ENCODE measurements at regions not wholly inside any gene's neighbourhood (a gene's known extent, or its start where the extent isn't known, plus 50 kb on each side); places are given as distances from the start of the nearest gene placed in this dataset.

DNA sequence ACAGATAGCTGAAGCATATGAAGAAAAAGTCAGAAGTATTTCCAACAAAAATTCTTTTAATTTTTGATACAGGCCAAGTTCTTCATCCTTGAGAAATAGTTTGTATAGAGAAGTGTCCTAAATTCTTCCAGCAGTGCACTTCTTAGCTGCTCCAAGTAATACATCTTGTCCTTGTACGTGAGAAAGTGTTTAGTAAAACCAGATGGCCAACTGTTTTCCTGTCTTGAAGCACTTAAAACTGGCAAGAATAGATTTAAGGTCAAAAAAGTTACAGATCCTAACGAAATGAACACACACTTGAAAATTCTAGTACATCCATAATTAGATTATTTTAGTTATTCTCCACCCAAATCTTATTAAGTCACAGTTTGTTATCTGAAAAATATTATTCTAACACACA lies 52.2 kb upstream of the HSF2 start (continued):
- TF ChIP-seq SFPQ (IDR thresholded peaks at IDR 0.05; ENCODE audit: low read depth, low read length) = no peak
- TF ChIP-seq, protein P1, sequence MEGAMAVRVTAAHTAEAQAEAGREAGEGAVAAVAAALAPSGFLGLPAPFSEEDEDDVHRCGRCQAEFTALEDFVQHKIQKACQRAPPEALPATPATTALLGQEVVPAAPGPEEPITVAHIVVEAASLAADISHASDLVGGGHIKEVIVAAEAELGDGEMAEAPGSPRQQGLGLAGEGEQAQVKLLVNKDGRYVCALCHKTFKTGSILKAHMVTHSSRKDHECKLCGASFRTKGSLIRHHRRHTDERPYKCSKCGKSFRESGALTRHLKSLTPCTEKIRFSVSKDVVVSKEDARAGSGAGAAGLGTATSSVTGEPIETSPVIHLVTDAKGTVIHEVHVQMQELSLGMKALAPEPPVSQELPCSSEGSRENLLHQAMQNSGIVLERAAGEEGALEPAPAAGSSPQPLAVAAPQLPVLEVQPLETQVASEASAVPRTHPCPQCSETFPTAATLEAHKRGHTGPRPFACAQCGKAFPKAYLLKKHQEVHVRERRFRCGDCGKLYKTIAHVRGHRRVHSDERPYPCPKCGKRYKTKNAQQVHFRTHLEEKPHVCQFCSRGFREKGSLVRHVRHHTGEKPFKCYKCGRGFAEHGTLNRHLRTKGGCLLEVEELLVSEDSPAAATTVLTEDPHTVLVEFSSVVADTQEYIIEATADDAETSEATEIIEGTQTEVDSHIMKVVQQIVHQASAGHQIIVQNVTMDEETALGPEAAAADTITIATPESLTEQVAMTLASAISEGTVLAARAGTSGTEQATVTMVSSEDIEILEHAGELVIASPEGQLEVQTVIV (CRISPR knock-in tag; IDR thresholded peaks at IDR 0.05; ENCODE audit: borderline replicate concordance) = no peak
- TF ChIP-seq GATA2 (CRISPR knock-in tag; IDR thresholded peaks at IDR 0.05) = no peak
- no peak for TF ChIP-seq PRMT5 (CRISPR knock-in tag; IDR thresholded peaks at IDR 0.05)
- no peak for TF ChIP-seq CXXC5 (CRISPR knock-in tag; IDR thresholded peaks at IDR 0.05)
- TF ChIP-seq HDAC8 (tag; IDR thresholded peaks at IDR 0.05) = no peak
- TF ChIP-seq, protein P2, sequence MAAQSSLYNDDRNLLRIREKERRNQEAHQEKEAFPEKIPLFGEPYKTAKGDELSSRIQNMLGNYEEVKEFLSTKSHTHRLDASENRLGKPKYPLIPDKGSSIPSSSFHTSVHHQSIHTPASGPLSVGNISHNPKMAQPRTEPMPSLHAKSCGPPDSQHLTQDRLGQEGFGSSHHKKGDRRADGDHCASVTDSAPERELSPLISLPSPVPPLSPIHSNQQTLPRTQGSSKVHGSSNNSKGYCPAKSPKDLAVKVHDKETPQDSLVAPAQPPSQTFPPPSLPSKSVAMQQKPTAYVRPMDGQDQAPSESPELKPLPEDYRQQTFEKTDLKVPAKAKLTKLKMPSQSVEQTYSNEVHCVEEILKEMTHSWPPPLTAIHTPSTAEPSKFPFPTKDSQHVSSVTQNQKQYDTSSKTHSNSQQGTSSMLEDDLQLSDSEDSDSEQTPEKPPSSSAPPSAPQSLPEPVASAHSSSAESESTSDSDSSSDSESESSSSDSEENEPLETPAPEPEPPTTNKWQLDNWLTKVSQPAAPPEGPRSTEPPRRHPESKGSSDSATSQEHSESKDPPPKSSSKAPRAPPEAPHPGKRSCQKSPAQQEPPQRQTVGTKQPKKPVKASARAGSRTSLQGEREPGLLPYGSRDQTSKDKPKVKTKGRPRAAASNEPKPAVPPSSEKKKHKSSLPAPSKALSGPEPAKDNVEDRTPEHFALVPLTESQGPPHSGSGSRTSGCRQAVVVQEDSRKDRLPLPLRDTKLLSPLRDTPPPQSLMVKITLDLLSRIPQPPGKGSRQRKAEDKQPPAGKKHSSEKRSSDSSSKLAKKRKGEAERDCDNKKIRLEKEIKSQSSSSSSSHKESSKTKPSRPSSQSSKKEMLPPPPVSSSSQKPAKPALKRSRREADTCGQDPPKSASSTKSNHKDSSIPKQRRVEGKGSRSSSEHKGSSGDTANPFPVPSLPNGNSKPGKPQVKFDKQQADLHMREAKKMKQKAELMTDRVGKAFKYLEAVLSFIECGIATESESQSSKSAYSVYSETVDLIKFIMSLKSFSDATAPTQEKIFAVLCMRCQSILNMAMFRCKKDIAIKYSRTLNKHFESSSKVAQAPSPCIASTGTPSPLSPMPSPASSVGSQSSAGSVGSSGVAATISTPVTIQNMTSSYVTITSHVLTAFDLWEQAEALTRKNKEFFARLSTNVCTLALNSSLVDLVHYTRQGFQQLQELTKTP (IDR thresholded peaks at IDR 0.05; ENCODE audit: low read depth in 1 of 2, partially characterized antibody in 2 of 2) = no peak
- TF ChIP-seq SIRT6 (IDR thresholded peaks at IDR 0.05; ENCODE audit: low read depth, low read length) = no peak

Measured in K562 (cell line).